ENCODE measurements at regions not wholly inside any gene's neighbourhood (a gene's known extent, or its start where the extent isn't known, plus 50 kb on each side); places are given as distances from the start of the nearest gene placed in this dataset.

GRCh38 chr12:40515041-40515816, 177.0 kb upstream of the CNTN1 start:
- TF ChIP-seq EZH2 (IDR thresholded peaks at IDR 0.05; ENCODE audit: borderline replicate concordance): no peak
- TF ChIP-seq CTCF (IDR thresholded peaks at IDR 0.05; ENCODE audit: poor library complexity): no peak
